ENCODE measurements at regions not wholly inside any gene's neighbourhood (a gene's known extent, or its start where the extent isn't known, plus 50 kb on each side); places are given as distances from the start of the nearest gene placed in this dataset.

- intact Hi-C loops (cut with micrococcal nuclease) (no loop called here), dilution Hi-C loops (cut with MboI; ENCODE audit: extremely low pct_ligation_motif_present, low sequenced_read_pairs) (no loop called here)
- no peaks in the 10 kb centered on the region for H3K36me3 ChIP-seq (ENCODE audit: control insufficient read depth in 2 of 2, extremely low read depth in 1 of 2, insufficient read depth in 2 of 2, low read length in 2 of 2)
- no peak overlapping the region for H3K9ac ChIP-seq (replicated peaks; ENCODE audit: extremely low read depth, insufficient read depth, low read length)
- ChIA-PET CTCF (no interaction called here), POLR2A (no interaction called here)
- BruUV-seq (replicated peaks), result no TSS peak
- H3K27me3 ChIP-seq (ENCODE audit: control insufficient read depth in 2 of 2, insufficient read depth in 2 of 2, low read length in 2 of 2), result no peaks in the 10 kb centered on the region
- H2AFZ ChIP-seq (ENCODE audit: low read depth, low read length), result no peak overlapping the region
- H3K27ac ChIP-seq (ENCODE audit: insufficient read depth, low read depth, low read length), result no peak overlapping the region
- H4K20me1 ChIP-seq (replicated peaks; ENCODE audit: control insufficient read depth, extremely low read depth, insufficient read depth, low read length), result no peaks in the 10 kb centered on the region
- TF ChIP-seq FOS (IDR thresholded peaks at IDR 0.05; ENCODE audit: borderline replicate concordance, insufficient read depth, low read length), result no peak
- no peak for TF ChIP-seq JUN (IDR thresholded peaks at IDR 0.05; ENCODE audit: borderline replicate concordance, insufficient read depth, insufficient read length, low read depth)
- no peak for TF ChIP-seq POLR2A (IDR thresholded peaks at IDR 0.05; ENCODE audit: low read depth, low read length)
- no peak for TF ChIP-seq CTCF (IDR thresholded peaks at IDR 0.05; ENCODE audit: extremely low read depth in 1 of 2, insufficient read depth in 1 of 2, low read depth in 1 of 2, low read length in 2 of 2)
- no peak for TF ChIP-seq EZH2 (IDR thresholded peaks at IDR 0.05; ENCODE audit: borderline replicate concordance, low read depth, low read length, severe bottlenecking)
- no peak for TF ChIP-seq POLR2AphosphoS5 (IDR thresholded peaks at IDR 0.05; ENCODE audit: insufficient read depth, low read depth, low read length)
- no peak for TF ChIP-seq MYC (IDR thresholded peaks at IDR 0.05; ENCODE audit: low read depth, low read length)
- no peak for TF ChIP-seq GATA2 (IDR thresholded peaks at IDR 0.05; ENCODE audit: insufficient read depth, insufficient read length, low read depth, low read length)
- TF ChIP-seq, protein P1, sequence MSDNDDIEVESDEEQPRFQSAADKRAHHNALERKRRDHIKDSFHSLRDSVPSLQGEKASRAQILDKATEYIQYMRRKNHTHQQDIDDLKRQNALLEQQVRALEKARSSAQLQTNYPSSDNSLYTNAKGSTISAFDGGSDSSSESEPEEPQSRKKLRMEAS (IDR thresholded peaks at IDR 0.05; ENCODE audit: insufficient read depth, insufficient read length), result no peak
- FAIRE-seq (no peak), DNase-seq (ENCODE audit: low read depth, low spot score) (no peak)
- H3K79me2 ChIP-seq (ENCODE audit: control insufficient read depth, insufficient read depth, low read length), result no peaks in the 10 kb centered on the region
- no peaks in the 10 kb centered on the region for H3K9me3 ChIP-seq (replicated peaks; ENCODE audit: control insufficient read depth, insufficient read depth, low read length)
- no peaks in the 10 kb centered on the region for H3K4me1 ChIP-seq (ENCODE audit: control insufficient read depth, extremely low read depth, insufficient read depth, low read length)
- no peak overlapping the region for H3K4me3 ChIP-seq (replicated peaks in 1 of 3; ENCODE audit: insufficient read depth in 1 of 3, low read depth in 1 of 3, low read length in 3 of 3)
- H3K9me1 ChIP-seq (replicated peaks; ENCODE audit: control insufficient read depth, extremely low read depth, insufficient read depth, low read length), result no peaks in the 10 kb centered on the region
- H3K4me2 ChIP-seq (ENCODE audit: insufficient read depth, low read length), result no peak overlapping the region
These were observed 234.1 kb upstream of the KIAA1217 start for GRCh38 chr10:23974746-23975272.
